HG02870 (cell line): ENCODE measurements at regions not wholly inside any gene's neighbourhood (a gene's known extent, or its start where the extent isn't known, plus 50 kb on each side); places are given as distances from the start of the nearest gene placed in this dataset.
"Not testable (repeated sequence)": the region's sequence is repeated elsewhere in the genome, so short reads cannot be mapped to it uniquely, and the experiment has no call there.

Experiments
- ATAC-seq: cut with Tn5 transposase; IDR thresholded peaks from one replicate; pipeline ENCODE4 v1.9.1; 2021; ENCODE audit warnings: mild to moderate bottlenecking, moderate library complexity; ENCODE audit not compliant: unreplicated experiment

GRCh38 chr2:176565641-176566323 is 296.5 kb downstream of the MTX2 start:
- no peak for ATAC-seq

DNA sequence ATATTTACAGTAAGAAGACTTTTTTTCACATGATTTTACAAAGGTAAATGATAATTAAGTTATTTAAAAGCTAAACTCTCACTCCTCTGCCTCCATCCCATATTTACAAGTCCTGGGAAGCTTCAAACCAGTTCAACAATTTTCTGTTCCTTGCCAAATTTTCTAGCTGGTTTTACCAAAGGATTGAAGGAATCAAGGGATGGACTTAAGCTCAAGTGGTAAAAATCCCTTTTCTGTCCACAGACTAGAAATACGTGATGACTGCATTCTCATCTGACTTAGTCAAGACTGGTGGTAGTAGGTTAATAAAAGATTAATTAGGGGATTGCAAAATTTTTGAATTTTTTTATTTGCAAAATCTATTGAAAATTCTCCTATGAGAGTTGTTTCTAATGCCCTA is 297.3 kb downstream of the MTX2 start:
- no peak for ATAC-seq

DNA sequence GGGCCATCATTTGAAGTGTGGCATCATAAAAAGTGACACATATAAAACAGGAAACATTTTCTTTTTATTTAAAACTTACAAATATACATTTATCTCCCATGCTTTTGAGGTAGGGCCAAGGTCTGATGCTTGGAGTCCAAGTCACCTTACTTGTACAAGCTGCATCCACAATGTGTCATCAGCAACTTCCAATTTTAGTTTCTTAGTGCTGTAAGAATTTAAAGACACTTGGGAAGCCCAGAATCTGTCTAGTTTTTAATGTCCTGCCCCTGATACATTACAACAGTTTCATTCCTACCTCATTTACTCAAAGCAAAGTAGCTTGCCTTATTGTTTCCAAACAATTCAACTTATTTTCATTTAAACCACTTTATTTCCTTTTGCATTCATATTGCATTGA is 297.7 kb downstream of the MTX2 start:
- ATAC-seq, result no peak

GRCh38 chr2:176567361-176567760 is 298.1 kb downstream of the MTX2 start:
- ATAC-seq, result no peak

DNA sequence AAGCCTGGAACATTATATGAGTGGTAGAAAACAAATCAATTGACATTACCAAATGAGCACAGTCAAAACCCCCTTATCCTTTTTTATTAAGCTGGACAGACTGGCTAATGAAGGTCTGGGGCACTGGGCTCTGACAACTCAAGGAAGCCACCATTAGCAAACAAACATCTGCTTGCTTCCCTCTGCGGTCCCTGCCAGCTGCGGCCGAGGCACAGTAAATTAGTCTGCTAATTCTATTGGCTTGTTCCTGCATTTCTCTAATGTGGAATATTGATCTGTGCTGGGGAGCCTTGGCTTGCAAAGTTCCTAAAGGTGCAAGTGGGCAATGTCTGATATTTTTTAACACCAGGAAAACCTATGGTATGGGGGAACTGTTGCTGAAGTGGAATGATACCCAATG is 300.3 kb downstream of the MTX2 start:
- no peak for ATAC-seq

GRCh38 chr2:176573612-176574483 is 304.6 kb downstream of the MTX2 start:
- ATAC-seq, result no peak

DNA sequence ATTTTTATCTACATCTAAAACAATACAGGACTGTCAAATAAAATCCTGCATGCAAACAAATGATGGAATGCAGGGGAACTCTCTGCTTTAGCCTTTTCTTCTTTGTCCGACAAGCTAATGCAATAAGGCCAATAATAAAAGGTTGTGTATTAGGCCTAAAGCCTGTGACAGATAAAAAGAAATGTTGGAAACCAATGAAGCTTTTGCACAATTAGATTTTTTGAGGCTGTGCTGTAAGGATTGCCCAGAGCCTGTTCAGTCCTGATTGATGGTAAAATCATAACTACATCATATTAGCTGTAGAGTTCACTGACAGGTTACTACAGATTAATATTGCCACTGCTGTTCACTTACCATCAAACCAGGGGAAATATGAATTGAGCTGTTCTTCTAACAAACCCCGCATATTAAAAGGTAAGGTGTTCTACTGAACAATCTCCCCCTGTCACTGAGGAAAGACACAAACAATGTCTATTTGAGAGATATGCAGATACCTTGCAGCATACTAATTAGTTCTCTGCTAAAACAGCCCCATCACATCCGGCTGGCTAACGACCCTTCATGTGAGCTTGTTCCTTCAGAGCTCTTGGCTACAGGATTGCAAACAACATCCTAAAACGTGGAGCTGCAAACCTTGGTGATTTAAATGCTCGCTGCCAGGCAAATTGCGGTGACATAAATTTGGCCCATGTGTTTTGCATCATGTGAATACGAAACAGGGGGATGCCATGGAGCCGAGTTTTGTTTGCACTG is 305.4 kb downstream of the MTX2 start:
- ATAC-seq, result no peak

- no peak for ATAC-seq
These were observed 306.0 kb downstream of the MTX2 start for GRCh38 chr2:176575237-176575744.

GRCh38 chr2:176577054-176577453 is 307.8 kb downstream of the MTX2 start:
- no peak for ATAC-seq

GRCh38 chr2:176578292-176578691 is 309.1 kb downstream of the MTX2 start:
- ATAC-seq, result not testable (repeated sequence)

GRCh38 chr2:176579608-176580007 is 310.4 kb downstream of the MTX2 start:
- no peak for ATAC-seq

GRCh38 chr2:176581557-176582165 is 312.4 kb downstream of the MTX2 start:
- no peak for ATAC-seq

DNA sequence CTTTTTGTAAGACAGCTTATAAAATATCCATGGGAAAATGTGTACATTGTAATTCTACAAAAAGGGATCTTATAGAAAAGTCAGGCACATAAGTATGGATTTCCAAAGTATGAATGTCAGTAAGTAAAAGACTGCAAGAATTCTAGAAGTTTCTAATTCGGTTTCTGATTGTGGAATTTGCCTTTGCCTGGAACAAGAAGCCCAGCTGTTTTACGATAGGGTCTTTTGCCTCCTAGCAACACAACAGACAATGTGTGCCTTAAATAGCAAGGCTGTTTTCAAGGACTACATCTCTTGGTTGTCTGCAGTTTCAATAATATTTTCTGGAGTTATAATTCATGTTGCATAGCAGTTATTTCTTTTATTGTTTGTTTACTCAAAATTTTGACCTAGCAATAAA is 312.9 kb downstream of the MTX2 start:
- no peak for ATAC-seq

DNA sequence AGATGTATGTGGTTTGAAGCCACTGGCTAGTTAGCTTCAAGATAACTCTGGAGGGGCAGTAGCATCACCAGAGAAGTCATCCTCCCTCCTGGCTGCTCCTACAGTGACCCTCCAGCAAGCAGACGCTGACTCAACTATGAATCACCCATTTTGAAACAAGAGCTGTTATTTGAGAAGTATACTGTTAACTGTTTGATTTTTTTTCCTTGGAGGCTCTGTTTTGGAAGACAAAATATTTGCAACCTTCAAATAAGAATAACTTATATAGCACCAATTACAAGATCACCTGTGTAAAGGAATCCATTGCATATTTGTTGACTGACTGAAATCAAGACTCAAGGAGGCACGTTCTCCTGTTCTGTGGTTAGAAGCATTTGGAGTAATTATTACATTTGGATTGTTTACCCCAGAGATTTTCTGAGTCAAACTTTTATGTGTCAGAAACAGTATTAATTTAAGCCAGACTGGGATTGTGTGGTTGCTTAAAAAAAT is 313.8 kb downstream of the MTX2 start:
- no peak for ATAC-seq

DNA sequence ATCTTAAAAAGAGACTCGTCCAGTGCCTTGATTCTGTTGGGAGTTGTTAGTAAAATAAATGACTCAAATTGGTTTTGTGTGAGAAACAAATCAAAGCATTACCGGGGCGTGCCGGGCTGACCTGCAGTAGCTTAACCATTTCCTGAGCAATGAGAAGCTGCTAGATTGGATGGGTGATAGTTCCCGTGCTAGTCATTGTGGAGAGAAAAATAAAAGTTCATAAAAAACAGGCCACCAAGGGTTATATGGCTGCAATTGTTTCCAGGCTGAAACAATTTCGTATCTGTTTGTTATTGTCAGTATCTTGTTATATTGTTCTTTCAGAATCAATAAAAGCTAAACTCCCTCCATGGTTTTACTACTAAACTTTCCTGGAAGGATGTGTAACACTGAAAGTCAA is 314.4 kb downstream of the MTX2 start:
- ATAC-seq, result no peak

GRCh38 chr2:176584333-176584732 is 315.1 kb downstream of the MTX2 start:
- no peak for ATAC-seq

GRCh38 chr2:176585291-176585690 is 316.0 kb downstream of the MTX2 start:
- ATAC-seq, result no peak

- ATAC-seq, result no peak
These were observed 316.5 kb downstream of the MTX2 start for GRCh38 chr2:176585791-176586190.

DNA sequence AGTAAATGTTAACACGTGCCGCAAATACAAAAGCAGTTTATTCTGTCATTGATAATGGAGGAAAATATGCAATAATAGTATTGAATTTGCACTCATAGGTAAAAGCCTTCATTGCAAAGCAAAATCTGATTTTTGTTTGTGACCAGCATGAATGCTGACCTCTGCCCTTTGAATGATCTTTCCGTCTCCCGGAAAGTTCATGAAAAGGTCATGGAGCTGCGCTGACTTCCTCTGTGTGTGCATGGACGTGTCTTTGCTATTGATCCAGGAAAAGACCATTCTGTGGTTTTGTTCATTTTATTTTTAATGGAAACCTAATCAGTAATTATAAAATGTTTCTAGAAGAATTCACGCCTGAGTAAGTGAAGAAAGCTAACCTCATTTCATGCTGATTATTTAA is 320.0 kb downstream of the MTX2 start:
- no peak for ATAC-seq

DNA sequence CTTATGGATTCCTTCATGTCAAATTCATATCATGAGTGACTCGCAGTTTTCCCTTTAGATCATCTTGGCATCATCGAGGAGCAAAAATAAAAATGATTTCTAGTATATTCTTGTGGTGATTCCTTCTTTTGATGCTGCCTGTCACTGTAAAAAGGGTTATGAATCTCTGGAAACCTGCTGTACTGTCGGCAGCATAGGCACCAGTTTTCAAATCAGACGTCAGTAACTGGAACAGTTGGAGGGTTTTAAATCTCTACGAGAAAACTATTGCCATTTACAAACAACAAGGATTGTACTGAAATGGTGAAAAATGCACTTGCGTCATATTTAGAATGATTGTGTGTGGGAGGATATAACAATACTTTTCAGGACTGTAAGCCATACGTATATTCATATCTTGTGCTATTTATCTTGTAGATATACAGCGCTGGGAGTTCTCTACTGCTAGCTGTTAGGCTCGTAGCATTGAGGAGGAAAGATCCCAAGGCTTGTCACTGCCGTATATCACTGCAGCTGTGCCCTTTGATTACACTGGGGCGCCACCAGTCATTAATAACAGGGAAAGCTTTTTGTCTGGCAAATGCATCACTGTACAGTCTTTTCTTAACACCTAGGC is 320.7 kb downstream of the MTX2 start:
- no peak for ATAC-seq
